DND-41 (cell line): ENCODE measurements at regions not wholly inside any gene's neighbourhood (a gene's known extent, or its start where the extent isn't known, plus 50 kb on each side); places are given as distances from the start of the nearest gene placed in this dataset.

Source experiments
- EZH2 ChIP-seq: IDR thresholded peaks from 3 replicates; pipeline ENCODE4 v1.6.1; 2012; ENCODE audit warnings: borderline replicate concordance, low read depth, mild to moderate bottlenecking, moderate library complexity, low read length, inconsistent platforms; ENCODE audit not compliant: severe bottlenecking
- TF ChIP-seq, protein P1 (sequence below): IDR thresholded peaks from 2 replicates; pipeline ENCODE4 v1.5.1; 2012; ENCODE audit warnings: borderline replicate concordance, low read length, moderate library complexity, mild to moderate bottlenecking; ENCODE audit not compliant: poor library complexity, severe bottlenecking; ENCODE audit errors: extremely low read depth

DNA sequence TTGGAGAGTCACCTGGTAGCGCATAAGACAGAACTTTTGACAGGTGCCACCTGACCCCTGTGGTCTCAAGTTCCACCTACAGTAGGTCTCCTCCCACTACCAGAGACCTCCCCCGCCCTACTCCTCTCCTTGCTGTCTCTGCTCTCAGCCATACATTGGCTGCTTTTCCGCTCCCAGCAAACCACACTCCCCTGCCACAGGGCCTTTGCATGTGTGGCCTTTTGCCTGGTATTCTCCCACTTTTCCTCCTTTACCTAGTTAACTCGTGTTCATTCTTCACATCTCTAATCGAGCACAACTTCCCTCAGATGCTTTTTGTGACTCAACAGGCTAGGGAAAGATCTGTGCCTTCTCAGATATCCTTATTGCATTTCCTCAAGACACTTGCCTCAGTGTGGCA lies 218.3 kb upstream of the EEF2KMT start:
- TF ChIP-seq, protein P1, sequence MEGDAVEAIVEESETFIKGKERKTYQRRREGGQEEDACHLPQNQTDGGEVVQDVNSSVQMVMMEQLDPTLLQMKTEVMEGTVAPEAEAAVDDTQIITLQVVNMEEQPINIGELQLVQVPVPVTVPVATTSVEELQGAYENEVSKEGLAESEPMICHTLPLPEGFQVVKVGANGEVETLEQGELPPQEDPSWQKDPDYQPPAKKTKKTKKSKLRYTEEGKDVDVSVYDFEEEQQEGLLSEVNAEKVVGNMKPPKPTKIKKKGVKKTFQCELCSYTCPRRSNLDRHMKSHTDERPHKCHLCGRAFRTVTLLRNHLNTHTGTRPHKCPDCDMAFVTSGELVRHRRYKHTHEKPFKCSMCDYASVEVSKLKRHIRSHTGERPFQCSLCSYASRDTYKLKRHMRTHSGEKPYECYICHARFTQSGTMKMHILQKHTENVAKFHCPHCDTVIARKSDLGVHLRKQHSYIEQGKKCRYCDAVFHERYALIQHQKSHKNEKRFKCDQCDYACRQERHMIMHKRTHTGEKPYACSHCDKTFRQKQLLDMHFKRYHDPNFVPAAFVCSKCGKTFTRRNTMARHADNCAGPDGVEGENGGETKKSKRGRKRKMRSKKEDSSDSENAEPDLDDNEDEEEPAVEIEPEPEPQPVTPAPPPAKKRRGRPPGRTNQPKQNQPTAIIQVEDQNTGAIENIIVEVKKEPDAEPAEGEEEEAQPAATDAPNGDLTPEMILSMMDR, result no peak
- no peak for TF ChIP-seq EZH2
